Heart left ventricle (tissue), 13 donors: ENCODE measurements at regions not wholly inside any gene's neighbourhood (a gene's known extent, or its start where the extent isn't known, plus 50 kb on each side); places are given as distances from the start of the nearest gene placed in this dataset.

Experiments used
- CTCF ChIP-seq, 12 donors: fragments of 200-600 bp; sonication (generic) in 4 of 12; IDR thresholded peaks; one replicate each; pipeline versions ENCODE4 v1.5.0 to v1.8.0; 2018 to 2022; ENCODE audit warnings: antibody characterized with exemption in 12 of 12, mild to moderate bottlenecking in 5 of 12
- POLR2A ChIP-seq, 2 donors: fragments of 450-650 bp; IDR thresholded peaks; one replicate each; pipeline ENCODE4 v1.6.1; 2017; ENCODE audit warnings: antibody characterized with exemption in 2 of 2, mild to moderate bottlenecking in 2 of 2, moderate library complexity in 2 of 2
- donor health status: ischemic (EF 13 %, LVEDD 7.1; RV severe dilation, severe dysfunction).
- donor health status: DM: no; HTN: yes; CAD: no.
- donor health status: DM: no; HTN: no; CAD: no.
- donor health status: ischemic (EF 25% LVEDD 6.9; RV normal size, moderate dysfunction).
- donor health status: ischemic (EF 25% LVEDD 5.7; RV mildly dilated, moderate dysfunction).
- donor health status: ischemic (EF 35%, LVEDD 5.7; RV mildly dilated, moderate dysfunction).
- donor health status: nonischemic (EF 11% LVEDD 7.7; RV severe dilation, severe dysfunction).
- donor health status: DM: yes; HTN: yes; CAD: no.
- donor health status: PGD.
- donor health status: ischemic (EF 29% LVEDD 5.4; RV normal size, mild dysfunction).
- donor health status: nonischemic (EF 23%, LVEDD 6.1; RV moderate dilation, normal function).

- no peak for TF ChIP-seq POLR2A (IDR thresholded peaks at IDR 0.05)
- no peak for TF ChIP-seq CTCF (IDR thresholded peaks at IDR 0.05)
These were observed 149.4 kb upstream of the ZC3H12A start for GRCh38 chr1:37325010-37325409.
